ENCODE measurements at regions not wholly inside any gene's neighbourhood (a gene's known extent, or its start where the extent isn't known, plus 50 kb on each side); places are given as distances from the start of the nearest gene placed in this dataset.

DNA sequence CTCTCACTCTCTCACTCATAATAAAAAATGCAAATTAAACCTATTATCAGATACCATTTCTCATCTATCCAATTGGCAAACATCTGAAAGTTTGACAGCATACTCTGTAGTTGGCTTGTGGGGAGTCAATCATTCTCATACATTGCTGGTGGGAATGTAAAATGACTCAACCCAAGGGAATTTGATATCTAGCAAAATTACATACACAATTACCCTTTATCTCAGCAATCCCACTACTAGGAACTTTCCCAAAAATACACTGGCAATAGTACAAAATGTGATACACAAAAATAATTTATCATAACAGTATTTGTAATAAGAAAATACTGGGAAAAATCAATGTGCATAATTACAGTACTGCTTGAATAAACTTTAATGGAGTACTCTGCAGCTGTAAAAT, 731.3 kb downstream of the DTWD2 start:
- no peak for DNase-seq

DNA sequence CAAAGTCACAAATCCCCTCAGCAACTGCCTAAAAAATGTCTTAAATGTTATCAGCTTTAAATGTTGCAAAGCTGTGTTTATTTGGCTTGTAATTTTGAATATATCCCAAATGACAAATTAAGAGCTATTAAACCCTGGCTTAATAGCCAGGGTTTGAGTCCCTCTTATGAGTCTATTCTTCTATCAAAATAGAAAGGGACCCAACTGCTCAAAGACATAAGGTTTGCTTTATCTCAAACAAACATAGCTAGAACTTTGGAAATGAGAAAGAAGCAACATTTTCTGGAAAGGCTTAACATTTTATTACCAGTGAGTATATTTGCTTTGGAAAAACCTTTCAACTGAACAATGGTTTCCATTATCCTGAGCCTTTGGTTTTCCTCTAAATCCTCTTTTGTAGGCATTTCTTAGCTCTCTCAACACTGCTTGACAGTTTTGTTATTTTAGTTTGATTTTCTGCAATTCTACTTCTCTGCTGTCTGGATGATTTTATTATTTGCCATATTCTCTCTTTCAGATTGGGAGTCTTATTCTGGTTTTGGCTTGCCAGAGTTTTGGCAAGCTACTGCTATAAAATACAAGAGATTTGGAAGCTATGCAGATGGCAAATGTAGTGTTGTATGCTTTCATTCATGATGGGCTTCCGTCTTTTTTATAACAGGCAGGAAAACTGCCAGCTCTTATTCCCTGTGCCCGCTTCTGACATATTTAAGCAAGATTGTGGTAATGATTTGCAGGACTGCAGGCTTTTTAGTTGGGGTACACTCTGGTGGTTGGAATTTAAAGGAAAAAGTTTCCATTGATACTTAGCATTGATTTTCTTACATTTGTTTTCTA, 734.9 kb downstream of the DTWD2 start:
- DNase-seq, result no peak

DNA sequence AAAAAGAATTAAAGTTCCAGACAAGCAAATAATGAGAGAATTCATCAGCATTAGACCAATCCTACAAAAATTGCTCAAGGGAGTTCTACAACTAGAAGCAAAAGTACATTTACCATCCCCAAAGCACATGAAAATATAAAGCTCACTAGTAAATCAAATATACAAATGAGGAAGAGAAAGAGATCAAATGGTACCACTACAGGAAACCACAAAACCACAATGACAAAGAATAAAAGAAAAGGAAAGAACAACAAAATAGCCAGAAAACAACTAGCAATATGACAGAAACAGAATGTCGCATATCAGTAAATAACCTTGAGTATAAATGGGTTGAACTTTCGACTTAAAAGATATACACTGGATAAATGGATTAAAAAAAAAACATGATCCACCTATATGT, 739.0 kb downstream of the DTWD2 start:
- DNase-seq, result no peak

DNA sequence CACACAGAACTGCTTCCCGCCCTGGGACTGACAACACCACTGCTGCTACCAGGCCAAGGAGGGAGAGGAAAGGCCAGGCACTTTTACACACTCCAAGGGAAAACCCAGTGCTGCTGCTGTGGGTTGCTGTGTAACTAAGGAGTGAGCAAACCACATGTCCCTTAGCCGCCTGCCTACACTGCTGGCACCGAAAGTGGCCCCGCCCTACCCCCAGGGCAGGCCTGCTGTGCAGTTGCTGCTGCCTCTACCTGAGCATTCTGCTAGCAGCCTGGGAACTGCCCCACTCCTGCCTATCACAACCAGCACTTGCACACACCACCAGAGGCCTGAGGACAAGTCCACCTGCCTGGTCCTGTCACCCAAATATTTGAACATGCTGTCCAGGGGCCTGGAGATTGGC, 740.9 kb downstream of the DTWD2 start:
- DNase-seq, result no peak

DNA sequence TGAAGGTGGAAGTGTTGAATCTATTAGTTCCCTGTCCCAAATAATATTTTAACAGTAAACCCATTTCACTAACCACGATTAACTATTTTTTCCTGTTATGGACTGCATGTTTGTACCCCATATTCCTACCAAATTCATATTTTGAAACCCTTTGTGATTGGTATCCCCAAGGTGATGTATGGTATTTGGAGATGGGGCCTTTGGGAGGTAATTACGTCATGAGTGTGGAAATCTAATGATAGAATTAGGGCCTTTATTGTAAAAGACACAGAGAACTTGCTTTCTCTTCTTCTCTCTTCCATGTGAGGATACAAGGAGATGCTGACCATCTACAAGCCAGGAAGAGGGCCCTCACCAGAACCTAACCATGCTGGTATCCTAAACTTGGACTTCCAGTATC, 744.7 kb downstream of the DTWD2 start:
- no peak for DNase-seq

DNA sequence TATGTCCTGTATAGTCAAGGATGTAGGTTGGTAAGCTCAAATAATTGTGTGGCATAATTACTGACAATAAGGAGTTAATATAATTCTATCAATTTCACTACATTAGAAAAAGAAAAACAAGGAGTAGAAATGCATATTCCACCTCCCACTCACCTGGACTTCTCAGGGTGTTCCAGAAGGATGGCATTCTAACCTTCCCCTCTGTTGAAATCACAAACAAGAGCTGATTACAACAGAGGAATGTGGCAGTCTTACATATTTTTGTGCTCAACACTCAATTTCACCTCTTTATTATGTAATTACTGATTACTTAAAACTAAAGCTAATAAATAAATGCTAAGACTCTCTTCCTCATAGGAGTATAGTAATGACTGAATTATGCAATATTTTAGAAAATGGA, 745.3 kb downstream of the DTWD2 start:
- DNase-seq, result no peak

DNA sequence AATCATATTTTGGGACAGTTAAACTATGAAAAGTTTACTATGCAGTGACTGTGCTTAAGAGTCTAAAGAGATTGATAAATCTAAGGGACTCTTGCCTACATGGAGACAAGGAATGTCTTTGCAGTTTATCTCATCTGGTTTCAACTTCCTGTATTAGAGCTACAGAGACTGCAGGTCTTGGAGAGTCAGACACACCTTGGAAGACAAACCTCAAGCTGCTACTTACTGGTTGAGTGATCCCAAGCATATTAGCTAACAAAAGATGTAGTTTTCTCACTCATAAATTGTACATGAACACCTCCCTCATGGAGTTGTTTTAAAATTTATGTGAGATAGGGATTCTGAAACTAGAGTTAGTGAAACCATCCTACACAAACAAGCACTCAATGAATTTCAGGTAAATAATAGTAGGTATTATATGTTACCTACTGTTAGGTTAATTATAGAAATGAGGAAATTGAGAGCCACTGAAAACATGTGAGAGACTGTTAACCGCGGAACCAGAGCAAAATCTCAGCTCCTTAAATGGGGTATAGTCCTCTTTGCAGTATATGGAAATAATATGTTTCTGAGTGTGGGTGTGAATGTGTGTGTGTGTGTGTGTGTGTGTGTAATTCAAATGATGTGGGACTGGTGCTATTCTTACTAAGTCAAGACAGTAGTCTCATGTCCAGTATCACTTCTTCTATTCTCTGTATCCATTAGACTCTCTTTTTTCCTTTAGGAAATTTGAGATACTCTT, 752.1 kb downstream of the DTWD2 start:
- no peak for DNase-seq

DNA sequence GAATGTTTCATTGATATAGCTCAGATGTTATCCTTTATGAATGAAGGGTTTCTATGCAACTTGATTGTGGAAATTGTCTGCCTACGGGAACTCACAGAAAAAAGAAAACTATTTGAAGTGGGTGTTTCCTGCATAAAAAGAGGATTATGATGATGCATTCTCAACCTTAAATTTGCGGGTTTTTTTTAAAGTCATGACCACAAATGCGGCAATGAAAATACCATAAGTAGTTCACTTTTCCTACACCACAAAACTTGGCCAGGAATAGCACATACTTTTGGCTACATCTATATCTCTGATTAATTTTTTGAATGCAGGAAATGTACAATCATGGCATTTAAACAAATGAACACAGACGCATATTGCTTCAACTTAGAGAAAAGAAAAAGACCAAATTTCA, 754.7 kb downstream of the DTWD2 start:
- DNase-seq, result no peak

DNA sequence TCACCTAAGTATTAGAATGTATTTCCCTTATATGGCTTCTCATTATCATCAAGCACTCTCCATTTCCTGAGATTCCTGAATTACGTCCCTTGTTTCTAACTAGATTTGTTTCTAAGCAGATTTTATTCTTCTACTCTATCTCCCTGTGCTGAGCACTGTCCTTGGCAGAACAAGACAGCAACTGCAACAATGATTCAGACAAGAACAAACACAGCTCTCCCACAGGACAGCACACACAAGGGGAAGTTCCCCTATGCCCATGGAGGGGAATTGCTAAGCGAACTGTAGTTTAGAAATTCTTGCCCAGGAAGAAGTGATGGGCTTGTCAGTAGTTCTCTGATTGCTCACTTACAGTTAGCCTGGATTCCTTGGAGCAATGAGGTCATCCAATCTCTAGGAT, 759.9 kb downstream of the DTWD2 start:
- DNase-seq, result no peak

DNA sequence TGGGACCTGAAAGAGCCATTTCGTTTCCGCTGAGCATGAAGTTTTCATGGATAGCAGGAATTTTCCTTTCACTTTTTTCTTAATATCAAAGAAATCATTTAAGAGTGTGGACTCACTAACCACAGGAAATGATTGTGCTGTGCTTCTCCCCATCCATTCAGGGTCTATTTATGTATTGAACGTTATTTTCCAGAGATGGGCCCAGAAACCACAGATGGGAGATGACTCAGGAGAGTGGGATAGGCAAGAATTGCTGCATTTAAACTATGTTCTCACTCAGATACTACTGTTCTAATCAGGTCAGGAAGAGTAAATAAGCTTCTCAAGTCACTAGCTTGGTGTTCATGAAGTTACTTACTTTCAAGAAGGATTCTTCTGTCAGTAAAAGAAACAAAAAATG, 763.8 kb downstream of the DTWD2 start:
- DNase-seq, result no peak

DNA sequence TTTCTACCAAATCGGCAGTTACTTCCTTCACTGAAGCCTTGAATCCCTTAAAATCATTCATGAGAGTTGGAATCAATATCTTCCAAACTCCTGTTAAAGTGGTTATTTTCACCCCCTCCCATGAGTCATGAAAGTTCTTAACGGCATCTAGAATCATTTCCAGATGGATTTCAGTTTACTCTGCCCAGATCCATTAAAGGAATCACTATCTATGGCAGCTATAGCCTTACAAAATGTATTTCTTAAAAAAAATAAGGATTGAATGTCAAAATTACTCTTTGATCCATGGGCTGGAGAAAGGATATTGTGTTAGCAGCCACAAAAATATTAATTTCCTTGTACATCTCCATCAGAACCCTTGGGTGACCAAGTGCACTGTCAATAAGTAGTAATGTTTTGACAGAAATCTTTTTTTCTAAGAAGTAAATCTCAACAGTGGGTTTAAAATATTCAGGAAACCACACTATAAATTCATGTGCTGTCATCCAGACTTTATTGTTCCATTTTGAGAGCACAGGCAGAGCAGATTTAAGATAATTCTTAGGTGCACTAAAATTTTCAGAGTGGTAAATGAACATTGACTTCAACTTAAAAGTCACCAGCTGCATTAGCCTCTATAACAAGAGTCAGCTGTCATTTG, 767.7 kb downstream of the DTWD2 start:
- DNase-seq, result no peak

DNA sequence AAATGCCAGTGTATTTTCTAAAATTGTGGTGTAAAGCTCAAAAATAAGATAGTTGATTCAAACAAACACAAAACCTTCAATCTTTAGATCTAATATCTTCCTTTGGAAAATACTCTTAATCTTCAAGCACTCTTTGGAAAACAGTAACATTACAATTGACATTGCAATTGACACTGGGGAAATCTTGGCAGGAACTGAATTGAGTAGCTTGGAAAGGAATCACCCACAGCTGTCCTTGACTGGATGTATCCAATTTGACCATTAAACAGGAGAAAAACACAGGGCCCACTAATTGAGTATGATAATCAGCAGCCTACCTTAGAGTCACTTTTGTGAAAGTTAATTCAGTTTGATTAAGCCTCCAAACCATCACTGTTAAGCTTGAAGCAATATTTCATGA, 776.7 kb downstream of the DTWD2 start:
- DNase-seq, result no peak

DNA sequence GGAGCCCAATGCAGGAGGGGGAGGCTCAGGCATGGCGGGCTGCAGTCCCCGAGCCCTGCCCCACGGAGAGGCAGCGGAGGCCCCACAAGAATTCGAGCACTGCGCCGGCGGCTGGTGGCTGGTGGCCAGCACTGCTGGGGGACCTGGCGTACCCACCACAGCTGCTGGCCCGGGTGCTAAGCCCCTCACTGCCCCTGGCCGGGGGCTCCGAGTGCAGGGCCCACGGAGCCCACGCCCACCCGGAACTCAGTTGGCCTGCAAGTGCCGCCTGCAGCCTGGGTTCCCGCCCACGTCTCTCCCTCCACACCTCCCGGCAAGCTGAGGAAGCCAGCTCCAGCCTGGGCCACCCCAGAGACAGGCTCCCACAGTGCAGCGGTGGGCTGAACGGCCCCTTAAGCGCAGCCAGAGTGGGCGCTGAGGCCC, 780.3 kb downstream of the DTWD2 start:
- no peak for DNase-seq

DNA sequence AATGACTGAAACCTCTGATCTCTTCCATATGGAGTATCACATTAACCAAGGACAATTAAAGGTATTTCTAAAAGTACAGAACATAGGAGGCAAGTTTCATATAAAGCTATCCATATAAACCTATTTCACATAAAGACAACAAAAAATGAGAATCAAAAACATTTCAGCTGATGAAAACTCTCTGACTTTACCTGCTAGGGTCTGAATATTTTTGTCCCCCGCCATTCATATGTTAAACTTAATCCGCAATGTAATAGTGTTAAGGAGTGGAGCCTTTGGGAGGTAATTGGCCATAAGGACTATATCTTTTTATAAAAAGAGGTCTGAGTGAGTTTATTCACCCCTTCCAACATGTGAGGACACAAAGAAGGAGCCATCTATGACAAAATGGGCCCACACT, 788.5 kb downstream of the DTWD2 start:
- DNase-seq, result no peak

DNA sequence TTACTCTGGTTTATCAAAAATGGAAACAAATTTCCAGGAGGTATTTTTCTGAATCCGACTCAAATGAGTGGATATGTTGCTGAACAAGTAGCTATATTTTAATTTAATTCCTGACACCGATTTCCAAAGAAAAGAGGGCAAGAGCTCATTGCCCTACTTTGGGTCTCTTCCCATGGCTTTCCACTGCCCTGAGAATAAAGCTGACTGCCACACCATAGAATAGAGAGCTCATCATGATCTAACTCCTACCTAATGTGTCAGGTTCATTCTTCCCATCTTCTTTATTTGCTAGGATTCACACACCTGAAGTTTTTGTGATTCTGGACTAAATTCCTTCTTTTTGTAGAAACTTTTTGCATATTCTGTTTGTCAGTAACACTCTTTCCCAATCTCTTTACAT, 792.1 kb downstream of the DTWD2 start:
- no peak for DNase-seq

DNA sequence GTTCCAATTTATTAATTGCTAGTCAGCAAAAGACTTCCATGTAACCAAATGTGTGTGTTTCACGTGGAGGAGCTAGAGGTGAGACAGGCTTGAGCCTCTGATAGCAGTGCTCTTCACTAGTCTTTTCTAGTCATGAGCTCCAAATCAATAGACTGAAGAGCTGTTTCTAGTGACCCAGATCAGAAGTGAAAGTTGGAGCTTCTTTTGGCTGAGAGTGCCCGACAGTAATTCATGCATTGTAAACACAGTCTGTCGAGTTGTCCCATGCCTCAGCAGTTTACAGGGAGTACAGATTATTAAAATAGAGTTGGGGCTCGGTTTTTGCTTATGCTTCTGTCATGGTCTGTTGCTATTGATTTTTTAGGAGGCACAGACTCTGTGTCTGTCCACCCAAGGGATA, 793.1 kb downstream of the DTWD2 start:
- DNase-seq, result no peak

DNA sequence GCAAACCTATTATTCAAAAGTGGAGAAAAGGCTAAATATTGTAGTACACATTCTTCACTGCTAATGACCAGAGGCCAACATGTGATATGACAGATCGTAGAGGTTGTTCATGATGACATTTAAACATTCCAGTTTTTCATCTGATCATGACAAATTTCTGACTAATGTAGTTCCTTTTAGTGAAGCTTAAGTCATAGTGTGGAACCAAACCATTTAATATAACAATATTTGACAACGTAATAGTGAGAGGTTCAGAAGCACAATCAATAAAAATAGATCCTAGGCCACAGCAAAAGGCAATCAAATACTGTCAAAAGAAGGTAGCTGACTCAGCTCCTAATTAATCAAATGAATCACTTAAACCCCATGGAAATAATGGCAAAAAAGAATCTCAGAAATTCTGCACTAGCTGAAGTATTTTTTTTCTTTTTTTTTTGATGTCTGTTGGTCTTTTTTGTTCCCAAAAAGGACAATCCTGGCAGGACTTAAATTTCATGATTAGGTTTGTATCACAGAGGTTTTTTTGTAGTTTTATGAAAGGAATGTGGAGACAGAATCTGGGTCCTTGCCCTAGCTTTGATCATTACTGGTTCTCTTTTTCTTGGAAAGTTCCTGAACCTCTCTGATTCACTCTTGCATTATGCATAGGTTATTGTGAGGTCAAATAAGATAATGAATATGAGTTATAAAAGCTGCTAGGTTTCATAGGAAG, 795.0 kb downstream of the DTWD2 start:
- no peak for DNase-seq

DNA sequence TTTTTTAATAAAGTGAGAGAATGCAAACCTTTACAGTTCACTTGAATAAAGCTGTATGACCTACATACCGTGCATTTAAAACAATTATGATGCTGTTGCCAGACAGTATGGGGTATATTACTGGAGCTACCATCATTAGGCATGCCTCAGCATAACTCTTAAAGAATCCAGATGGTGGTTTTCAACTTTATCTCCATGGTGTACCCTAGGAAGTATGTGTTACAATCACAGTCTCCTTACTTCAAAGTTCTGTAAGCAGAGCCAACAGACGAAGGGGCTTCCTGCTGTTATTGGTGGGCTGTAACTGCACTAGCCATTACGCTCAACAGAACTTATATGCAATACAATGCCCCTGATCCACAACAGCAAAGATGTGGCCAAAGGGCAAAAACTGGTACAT, 803.3 kb downstream of the DTWD2 start:
- no peak for DNase-seq

DNA sequence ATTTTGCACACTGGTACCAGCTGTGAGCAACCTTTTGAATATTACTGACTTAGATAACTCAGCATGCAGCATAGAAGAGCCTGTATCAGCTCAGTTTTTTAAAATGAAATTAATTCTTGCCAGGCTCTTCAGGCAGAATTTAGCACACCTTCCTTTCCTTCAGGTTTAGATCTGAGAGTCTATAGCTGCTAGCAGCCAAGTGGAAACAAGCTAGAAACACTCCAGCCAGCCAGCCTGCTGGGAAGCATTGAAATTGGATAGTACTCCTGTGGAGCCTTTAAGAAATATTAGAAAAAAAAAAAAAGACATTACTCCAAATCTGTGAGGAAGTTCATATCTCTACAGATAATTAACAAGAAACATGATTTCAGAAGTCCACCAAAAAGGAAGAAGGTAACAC, 812.2 kb downstream of the DTWD2 start:
- no peak for DNase-seq

DNA sequence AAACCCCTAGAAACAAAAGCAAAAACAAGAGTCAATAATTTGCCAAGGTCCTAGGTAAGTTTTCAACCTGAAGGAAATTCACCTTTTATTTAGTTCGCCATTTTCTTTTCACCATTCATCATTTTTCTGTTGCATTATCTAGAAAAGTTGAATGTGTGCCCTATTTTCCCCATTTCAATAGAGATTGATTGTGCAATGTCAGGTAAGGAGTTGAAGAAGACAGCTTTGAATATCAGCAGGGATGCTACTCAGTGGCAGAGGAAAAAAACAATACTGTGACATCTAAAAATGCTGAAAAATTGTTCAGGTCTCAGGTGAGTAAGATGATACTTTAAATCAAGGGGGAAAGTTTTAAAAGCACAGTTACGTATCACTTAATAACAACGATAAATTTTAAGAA, 813.7 kb downstream of the DTWD2 start:
- no peak for DNase-seq

DNA sequence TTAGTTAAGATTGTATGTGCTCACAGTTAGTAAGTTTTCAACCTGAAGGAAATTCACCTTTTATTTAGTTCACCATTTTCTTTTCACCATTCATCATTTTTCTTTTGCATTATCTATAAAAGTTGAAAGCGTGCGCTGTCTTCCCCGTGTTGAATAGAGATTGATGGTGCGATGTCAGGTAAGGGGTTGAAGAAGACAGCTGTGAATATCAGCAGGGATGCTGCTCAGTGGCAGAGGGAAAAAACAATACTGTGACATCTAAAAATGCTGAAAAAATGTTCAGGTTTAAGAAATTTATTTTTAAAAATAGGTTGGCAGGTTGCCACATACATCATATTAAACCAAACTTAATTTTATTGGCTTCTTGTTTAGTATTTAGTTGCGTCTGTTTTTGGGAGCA, 815.0 kb downstream of the DTWD2 start:
- DNase-seq, result no peak

DNA sequence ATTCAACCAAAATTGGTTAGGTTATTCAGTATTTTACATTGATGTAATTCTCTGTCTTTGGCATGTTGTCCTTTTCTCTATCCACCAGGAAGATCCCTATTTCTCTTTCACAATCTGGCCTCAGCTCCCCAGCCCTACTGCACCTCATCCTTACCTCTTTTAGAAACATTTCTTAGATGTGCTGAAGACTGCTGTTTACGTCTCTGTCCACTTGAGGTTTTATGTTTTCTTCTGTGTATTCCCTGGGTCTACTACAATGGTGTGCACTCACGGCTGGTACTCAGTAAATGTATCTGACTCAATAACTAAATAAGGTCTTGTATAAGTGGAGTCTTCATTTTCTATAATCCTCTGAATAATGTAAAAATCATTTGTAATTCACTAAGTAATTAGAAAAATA, 822.7 kb downstream of the DTWD2 start:
- no peak for DNase-seq

DNA sequence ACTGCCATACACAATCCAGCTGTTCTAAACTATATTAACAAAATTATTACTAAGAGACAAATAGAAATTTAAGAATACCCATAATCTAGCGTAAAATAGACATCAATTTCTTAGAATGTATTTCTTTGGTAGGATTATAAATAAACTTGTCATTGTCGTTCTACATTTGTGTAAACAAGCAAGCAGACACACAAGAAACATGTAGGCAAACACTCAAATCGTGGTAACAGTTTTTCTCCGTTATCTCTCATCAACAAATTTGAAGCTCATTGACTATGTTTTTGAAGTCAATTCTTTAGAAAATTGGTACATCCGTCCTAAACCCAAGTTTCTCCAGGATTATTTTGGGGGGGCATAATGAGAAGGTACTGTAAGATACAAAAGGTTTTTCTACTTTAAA, 832.2 kb downstream of the DTWD2 start:
- no peak for DNase-seq

DNA sequence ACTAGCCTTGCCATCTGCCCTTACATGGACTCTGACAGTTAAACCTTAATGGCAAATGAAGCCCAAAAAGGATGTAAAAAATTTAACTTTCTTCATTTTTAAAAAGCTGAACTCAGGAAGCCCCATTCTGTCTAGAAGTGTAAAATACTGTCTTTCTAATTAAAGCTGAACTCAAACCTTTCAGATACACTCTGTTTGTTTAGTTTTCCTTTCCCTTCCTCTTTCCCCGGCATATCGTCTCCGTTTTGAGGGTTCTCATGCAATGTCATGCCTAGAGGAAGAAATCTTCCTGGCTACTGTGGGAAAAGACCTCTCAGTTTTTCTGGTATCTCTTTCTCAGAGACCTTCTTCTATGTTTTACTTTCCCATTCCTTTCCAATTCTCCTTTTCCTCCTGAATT, 841.5 kb downstream of the DTWD2 start:
- DNase-seq, result no peak
